ENCODE measurements at regions not wholly inside any gene's neighbourhood (a gene's known extent, or its start where the extent isn't known, plus 50 kb on each side); places are given as distances from the start of the nearest gene placed in this dataset.

DNA sequence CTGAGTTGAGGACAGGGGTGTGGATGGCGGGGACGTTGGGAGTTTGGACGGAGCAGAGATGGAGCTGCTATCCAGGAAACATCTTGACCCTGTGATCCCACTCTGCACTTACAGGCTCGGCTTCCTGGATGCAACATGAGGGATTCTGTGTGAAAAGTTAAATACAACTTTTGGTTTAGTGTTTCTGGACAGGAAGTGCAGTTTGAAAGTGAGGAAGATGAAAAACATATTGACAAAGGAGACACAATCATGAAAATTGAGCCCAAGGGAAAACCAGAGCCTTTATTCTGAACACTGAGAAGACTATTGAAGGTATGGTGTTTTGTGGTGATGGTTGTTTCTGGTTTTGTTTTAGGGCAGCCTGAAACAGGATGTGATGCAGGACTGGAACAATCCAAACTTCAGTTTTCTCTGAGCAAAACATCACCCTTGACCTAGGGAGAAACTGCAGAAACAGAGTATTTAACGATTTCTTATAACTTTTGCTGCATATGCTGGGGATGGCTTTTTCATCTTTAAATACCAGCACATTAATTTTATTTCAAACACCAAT is 76.5 kb upstream of the RFX8 start:
- no peaks in the 10 kb centered on the region for H3K27me3 ChIP-seq (ENCODE audit: control insufficient read depth in 1 of 2, insufficient read depth in 2 of 2, low read length in 2 of 2)
- no peaks in the 10 kb centered on the region for H3K36me3 ChIP-seq (ENCODE audit: control insufficient read depth in 2 of 2, insufficient read depth in 2 of 2, low read length in 2 of 2)
- H3K4me1 ChIP-seq (ENCODE audit: control insufficient read depth, insufficient read depth, low read length) = no peaks in the 10 kb centered on the region
- no peak overlapping the region for H3K4me3 ChIP-seq (ENCODE audit: low read length in 2 of 2)
- H3K27ac ChIP-seq (ENCODE audit: low read length) = no peak overlapping the region
- no peak overlapping the region for H3K9ac ChIP-seq (ENCODE audit: low read length in 2 of 2)
- no peaks in the 10 kb centered on the region for H3K9me3 ChIP-seq (ENCODE audit: control insufficient read depth in 2 of 2, low read length in 2 of 2)

DNA sequence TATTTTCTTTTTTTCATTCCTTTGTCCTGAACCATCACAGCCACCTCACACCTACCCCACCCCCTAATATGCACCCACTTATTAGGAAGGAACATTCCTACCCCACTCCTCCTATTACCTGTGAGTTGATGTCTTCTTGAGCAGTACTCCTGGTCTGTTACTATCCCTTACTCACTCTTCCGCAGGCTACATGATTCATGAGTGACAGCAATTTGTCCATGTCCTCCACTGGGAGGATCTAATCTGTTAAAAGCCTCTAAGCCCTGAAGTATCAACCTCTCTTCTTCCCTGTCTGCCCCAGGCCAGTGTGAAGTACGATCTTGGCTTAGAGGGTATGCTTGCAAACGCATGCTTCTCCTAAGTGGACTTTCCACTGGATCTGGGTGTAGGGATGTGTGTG is 75.6 kb upstream of the RFX8 start:
- Histone ChIP-seq H3K36me3 (ENCODE audit: control insufficient read depth in 2 of 2, insufficient read depth in 2 of 2, low read length in 2 of 2) (no peaks in the 10 kb centered on the region), H3K4me3 (ENCODE audit: low read length in 2 of 2) (no peak overlapping the region), H3K27me3 (ENCODE audit: control insufficient read depth in 1 of 2, insufficient read depth in 2 of 2, low read length in 2 of 2) (no peaks in the 10 kb centered on the region), H3K9ac (ENCODE audit: low read length in 2 of 2) (no peak overlapping the region), H3K4me1 (ENCODE audit: control insufficient read depth, insufficient read depth, low read length) (no peaks in the 10 kb centered on the region), H3K27ac (ENCODE audit: low read length) (no peak overlapping the region), H3K9me3 (ENCODE audit: control insufficient read depth in 2 of 2, low read length in 2 of 2) (no peaks in the 10 kb centered on the region)

DNA sequence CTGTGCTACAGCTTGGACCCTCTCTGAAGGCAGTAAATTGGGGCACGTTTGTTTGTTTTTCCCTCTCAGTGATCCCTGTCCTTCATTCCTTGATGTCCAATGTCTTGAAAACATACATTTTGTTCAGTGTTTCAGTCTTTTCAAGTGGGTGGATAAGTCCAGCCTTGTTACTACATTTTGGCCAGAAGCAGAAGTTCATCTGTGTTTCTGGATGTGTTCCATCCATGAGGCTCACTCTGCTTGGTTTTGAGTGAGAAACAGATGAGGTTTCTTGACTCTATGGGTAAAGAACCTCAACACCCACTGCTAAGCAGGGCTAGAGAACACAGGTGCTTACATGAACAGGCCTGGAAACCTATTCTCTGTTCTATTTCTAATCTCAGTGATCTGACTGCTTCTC is 74.5 kb upstream of the RFX8 start:
- Histone ChIP-seq H3K27ac (ENCODE audit: low read length) (no peak overlapping the region), H3K27me3 (ENCODE audit: control insufficient read depth in 1 of 2, insufficient read depth in 2 of 2, low read length in 2 of 2) (no peaks in the 10 kb centered on the region), H3K36me3 (ENCODE audit: control insufficient read depth in 2 of 2, insufficient read depth in 2 of 2, low read length in 2 of 2) (no peaks in the 10 kb centered on the region), H3K4me1 (ENCODE audit: control insufficient read depth, insufficient read depth, low read length) (no peaks in the 10 kb centered on the region), H3K9me3 (ENCODE audit: control insufficient read depth in 2 of 2, low read length in 2 of 2) (no peaks in the 10 kb centered on the region), H3K9ac (ENCODE audit: low read length in 2 of 2) (no peak overlapping the region), H3K4me3 (ENCODE audit: low read length in 2 of 2) (no peak overlapping the region)

DNA sequence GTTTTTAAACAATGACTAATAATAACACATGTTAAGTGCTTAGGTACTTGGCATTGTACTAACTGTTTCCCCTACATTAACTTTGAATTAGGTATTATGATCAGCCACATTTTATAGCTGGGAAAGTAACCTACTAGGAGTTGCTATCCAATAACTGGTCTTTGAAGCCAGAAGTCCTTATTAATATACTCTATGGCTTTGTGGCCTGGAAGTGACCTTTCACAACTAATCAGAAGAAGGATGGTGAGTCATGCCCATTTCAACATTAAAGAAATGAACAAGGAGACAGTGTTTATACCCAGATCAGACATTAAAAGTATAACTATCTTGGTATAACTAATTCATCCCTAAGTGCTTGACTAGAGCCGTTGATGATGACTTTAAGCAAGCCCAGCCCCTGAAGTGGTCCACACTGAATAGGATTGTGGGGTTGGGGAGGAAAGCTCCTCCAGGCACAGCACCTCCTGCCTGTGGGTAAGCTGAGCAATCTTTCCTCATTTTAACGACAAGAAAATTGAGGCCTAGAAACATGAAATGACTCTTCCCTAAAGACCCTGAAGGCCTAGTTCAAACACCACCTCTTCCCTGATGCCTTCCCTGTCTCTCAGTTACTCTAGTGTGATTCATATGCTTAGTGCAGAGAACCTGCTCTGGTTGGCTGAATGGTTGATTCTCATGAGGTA is 71.6 kb upstream of the RFX8 start:
- no peaks in the 10 kb centered on the region for H3K27me3 ChIP-seq (ENCODE audit: control insufficient read depth in 1 of 2, insufficient read depth in 2 of 2, low read length in 2 of 2)
- H3K9me3 ChIP-seq (ENCODE audit: control insufficient read depth in 2 of 2, low read length in 2 of 2) = no peaks in the 10 kb centered on the region
- no peaks in the 10 kb centered on the region for H3K4me1 ChIP-seq (ENCODE audit: control insufficient read depth, insufficient read depth, low read length)
- no peak overlapping the region for H3K27ac ChIP-seq (ENCODE audit: low read length)
- no peak overlapping the region for H3K9ac ChIP-seq (ENCODE audit: low read length in 2 of 2)
- no peaks in the 10 kb centered on the region for H3K36me3 ChIP-seq (ENCODE audit: control insufficient read depth in 2 of 2, insufficient read depth in 2 of 2, low read length in 2 of 2)
- no peak overlapping the region for H3K4me3 ChIP-seq (ENCODE audit: low read length in 2 of 2)

DNA sequence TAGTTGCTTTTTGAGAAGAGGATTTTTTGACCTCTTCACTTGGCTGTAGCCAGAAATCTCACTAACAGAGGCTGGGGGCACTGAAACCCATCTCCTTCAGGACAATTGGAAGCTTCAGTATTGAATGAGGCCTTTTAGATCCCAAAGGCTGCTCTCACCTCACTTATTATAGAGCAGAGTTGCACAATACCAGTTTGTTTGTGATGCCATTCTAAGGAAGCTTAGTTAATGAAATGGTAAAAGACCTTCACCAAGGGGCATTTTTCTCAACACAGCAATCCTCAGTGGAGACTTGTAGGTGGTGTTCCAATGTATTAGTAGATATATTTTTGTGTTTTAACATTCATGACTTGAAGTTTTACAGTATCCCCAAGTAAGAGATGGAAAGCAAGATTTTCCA is 71.0 kb upstream of the RFX8 start:
- Histone ChIP-seq H3K36me3 (ENCODE audit: control insufficient read depth in 2 of 2, insufficient read depth in 2 of 2, low read length in 2 of 2) (no peaks in the 10 kb centered on the region), H3K27me3 (ENCODE audit: control insufficient read depth in 1 of 2, insufficient read depth in 2 of 2, low read length in 2 of 2) (no peaks in the 10 kb centered on the region), H3K4me3 (ENCODE audit: low read length in 2 of 2) (no peak overlapping the region), H3K4me1 (ENCODE audit: control insufficient read depth, insufficient read depth, low read length) (no peaks in the 10 kb centered on the region), H3K9ac (ENCODE audit: low read length in 2 of 2) (no peak overlapping the region), H3K27ac (ENCODE audit: low read length) (no peak overlapping the region), H3K9me3 (ENCODE audit: control insufficient read depth in 2 of 2, low read length in 2 of 2) (no peaks in the 10 kb centered on the region)

DNA sequence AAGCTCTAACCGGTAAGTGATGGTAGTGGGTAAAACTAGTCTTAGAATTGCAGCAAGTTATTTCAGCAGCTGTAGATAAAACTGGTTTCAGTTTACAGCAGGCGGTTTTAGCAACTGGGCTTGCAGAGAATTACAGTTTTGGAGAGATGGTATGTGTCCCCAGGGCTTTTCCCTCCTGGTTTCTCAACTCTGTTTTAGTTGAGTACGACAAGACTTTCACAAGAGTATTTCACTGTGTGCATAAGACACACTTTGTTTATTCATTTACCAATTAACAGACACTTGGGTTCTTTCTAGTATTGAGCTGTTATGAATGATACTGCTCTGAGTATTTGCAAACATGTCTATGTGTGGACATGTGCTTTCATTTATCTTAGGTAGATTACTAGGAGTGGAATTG is 65.6 kb upstream of the RFX8 start:
- no peaks in the 10 kb centered on the region for H3K4me1 ChIP-seq (ENCODE audit: control insufficient read depth, insufficient read depth, low read length)
- H3K9ac ChIP-seq (ENCODE audit: low read length in 2 of 2) = no peak overlapping the region
- H3K27ac ChIP-seq (ENCODE audit: low read length) = no peak overlapping the region

DNA sequence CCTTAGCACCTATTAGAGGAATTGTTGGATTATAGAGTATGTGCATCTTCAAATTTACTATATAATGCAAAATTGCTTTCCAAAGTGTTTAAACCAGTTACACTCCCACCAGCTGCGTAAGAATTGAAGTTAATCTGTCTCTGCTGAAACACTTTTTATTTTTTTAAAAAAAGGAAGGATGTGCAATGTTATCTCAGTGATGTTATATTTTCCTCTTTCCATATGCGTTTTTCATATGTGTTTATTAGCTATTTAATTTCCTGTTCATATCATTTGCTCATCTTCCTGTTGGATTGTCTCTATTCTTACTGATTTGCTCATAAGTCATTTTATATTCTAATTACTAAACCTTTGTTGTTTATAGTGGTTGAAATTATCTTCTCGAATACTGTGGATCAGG is 63.2 kb upstream of the RFX8 start:
- H3K27me3 ChIP-seq (ENCODE audit: control insufficient read depth in 1 of 2, insufficient read depth in 2 of 2, low read length in 2 of 2) = no peaks in the 10 kb centered on the region
- no peak overlapping the region for H3K27ac ChIP-seq (ENCODE audit: low read length)
- peaks cover 13% of the 10 kb centered on the region for H3K4me1 ChIP-seq (ENCODE audit: control insufficient read depth, insufficient read depth, low read length)
- H3K4me3 ChIP-seq (ENCODE audit: low read length in 2 of 2) = no peak overlapping the region
- no peaks in the 10 kb centered on the region for H3K36me3 ChIP-seq (ENCODE audit: control insufficient read depth in 2 of 2, insufficient read depth in 2 of 2, low read length in 2 of 2)
- H3K9me3 ChIP-seq (ENCODE audit: control insufficient read depth in 2 of 2, low read length in 2 of 2) = no peaks in the 10 kb centered on the region
- no peak overlapping the region for H3K9ac ChIP-seq (ENCODE audit: low read length in 2 of 2)

More for the DNA sequence above, 65.6 kb upstream of the RFX8 start:
- Histone ChIP-seq H3K9me3 (ENCODE audit: control insufficient read depth in 2 of 2, low read length in 2 of 2) (no peaks in the 10 kb centered on the region), H3K27me3 (ENCODE audit: control insufficient read depth in 1 of 2, insufficient read depth in 2 of 2, low read length in 2 of 2) (no peaks in the 10 kb centered on the region), H3K4me3 (ENCODE audit: low read length in 2 of 2) (no peak overlapping the region), H3K36me3 (ENCODE audit: control insufficient read depth in 2 of 2, insufficient read depth in 2 of 2, low read length in 2 of 2) (no peaks in the 10 kb centered on the region)

DNA sequence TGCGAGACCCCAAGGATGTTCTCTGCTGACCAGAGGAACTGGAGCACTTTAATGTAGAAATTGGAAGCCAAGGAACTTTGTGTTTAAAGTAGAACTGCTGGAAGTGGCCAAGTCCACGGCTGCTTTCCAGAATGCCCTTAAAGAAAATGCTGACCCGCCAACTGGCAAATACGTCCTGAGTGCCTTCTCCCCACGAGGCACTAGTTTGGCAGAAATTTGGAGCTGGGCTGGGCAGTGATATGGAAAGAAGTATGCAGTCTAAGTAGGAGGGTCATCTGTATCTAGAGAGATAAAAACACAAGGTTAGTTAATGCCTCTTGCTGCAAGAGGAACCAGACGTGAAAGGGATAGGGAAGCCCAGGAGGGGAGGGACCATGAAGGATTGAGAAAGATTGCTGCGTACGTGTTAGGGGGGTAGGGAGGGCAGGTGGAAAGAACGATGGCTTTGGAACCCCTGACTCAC is 59.3 kb upstream of the RFX8 start:
- no peaks in the 10 kb centered on the region for H3K9me3 ChIP-seq (ENCODE audit: control insufficient read depth in 2 of 2, low read length in 2 of 2)
- H3K9ac ChIP-seq (ENCODE audit: low read length in 2 of 2) = peak overlapping the region; percentile 42 to 56
- H3K27me3 ChIP-seq (ENCODE audit: control insufficient read depth in 1 of 2, insufficient read depth in 2 of 2, low read length in 2 of 2) = no peaks in the 10 kb centered on the region
- peaks cover 14% of the 10 kb centered on the region for H3K4me1 ChIP-seq (ENCODE audit: control insufficient read depth, insufficient read depth, low read length)
- peak overlapping the region; percentile 42 to 44 for H3K4me3 ChIP-seq (ENCODE audit: low read length in 2 of 2)
- H3K36me3 ChIP-seq (ENCODE audit: control insufficient read depth in 2 of 2, insufficient read depth in 2 of 2, low read length in 2 of 2) = no peaks in the 10 kb centered on the region
- peak overlapping the region; percentile 93 for H3K27ac ChIP-seq (ENCODE audit: low read length)

DNA sequence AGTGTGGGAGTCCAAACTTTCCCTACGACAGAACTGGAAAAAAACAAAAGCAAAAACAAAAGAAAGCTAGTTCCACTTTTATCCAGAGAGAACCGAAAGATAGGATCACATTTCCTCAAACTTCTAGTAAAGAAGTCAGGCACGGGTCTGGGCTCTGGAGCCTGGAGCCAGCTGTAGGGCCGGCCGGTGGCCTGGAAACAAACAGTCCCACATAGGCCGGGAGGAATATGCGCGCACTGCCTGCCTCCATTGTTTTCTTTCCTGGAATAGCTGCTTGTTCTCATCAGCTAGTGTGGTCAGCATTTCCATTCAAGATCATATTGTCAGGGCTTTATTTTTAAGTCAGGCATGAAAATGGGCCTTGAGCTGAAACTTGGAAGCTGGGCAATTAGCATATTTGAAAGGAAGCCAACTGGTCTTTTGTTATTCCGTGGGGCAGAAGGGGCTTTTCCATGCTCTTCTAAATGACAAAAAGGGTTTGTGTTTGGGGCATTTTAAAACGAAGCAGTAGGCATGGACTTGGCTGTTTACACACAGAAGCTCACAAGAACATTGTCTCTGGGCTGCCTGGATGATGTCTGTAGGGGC is 58.7 kb upstream of the RFX8 start:
- Histone ChIP-seq H3K27ac (ENCODE audit: low read length) (peak overlapping the region; percentile 93), H3K9ac (ENCODE audit: low read length in 2 of 2) (peak overlapping the region; percentile 56 to 58), H3K27me3 (ENCODE audit: control insufficient read depth in 1 of 2, insufficient read depth in 2 of 2, low read length in 2 of 2) (no peaks in the 10 kb centered on the region), H3K4me1 (ENCODE audit: control insufficient read depth, insufficient read depth, low read length) (peaks cover 18% of the 10 kb centered on the region), H3K9me3 (ENCODE audit: control insufficient read depth in 2 of 2, low read length in 2 of 2) (no peaks in the 10 kb centered on the region), H3K36me3 (ENCODE audit: control insufficient read depth in 2 of 2, insufficient read depth in 2 of 2, low read length in 2 of 2) (no peaks in the 10 kb centered on the region), H3K4me3 (ENCODE audit: low read length in 2 of 2) (peak overlapping the region; percentile 42 to 44)

DNA sequence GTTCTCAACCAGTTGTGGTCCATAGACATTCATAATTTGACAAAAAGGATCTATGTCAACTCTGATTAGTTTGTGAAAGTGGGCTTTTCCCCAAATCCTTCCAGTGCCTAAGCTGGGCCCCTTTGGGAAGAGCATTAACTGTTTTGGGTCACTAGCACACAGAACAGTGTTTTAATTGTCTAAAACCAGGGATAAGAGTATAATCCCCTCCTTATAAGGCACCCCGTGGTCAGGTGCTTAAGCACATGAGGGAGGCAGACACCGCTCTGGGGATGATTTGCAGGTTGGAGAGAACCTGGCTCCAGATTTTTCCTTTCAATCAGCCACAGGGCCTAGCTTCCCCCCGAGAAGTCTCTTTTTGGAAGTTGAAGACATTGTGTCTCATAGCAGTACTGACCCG is 53.6 kb upstream of the RFX8 start:
- Histone ChIP-seq H3K27me3 (ENCODE audit: control insufficient read depth in 1 of 2, insufficient read depth in 2 of 2, low read length in 2 of 2) (no peaks in the 10 kb centered on the region), H3K36me3 (ENCODE audit: control insufficient read depth in 2 of 2, insufficient read depth in 2 of 2, low read length in 2 of 2) (no peaks in the 10 kb centered on the region), H3K27ac (ENCODE audit: low read length) (no peak overlapping the region), H3K9me3 (ENCODE audit: control insufficient read depth in 2 of 2, low read length in 2 of 2) (no peaks in the 10 kb centered on the region), H3K4me1 (ENCODE audit: control insufficient read depth, insufficient read depth, low read length) (peaks cover 19% of the 10 kb centered on the region), H3K9ac (ENCODE audit: low read length in 2 of 2) (no peak overlapping the region), H3K4me3 (ENCODE audit: low read length in 2 of 2) (no peak overlapping the region)

DNA sequence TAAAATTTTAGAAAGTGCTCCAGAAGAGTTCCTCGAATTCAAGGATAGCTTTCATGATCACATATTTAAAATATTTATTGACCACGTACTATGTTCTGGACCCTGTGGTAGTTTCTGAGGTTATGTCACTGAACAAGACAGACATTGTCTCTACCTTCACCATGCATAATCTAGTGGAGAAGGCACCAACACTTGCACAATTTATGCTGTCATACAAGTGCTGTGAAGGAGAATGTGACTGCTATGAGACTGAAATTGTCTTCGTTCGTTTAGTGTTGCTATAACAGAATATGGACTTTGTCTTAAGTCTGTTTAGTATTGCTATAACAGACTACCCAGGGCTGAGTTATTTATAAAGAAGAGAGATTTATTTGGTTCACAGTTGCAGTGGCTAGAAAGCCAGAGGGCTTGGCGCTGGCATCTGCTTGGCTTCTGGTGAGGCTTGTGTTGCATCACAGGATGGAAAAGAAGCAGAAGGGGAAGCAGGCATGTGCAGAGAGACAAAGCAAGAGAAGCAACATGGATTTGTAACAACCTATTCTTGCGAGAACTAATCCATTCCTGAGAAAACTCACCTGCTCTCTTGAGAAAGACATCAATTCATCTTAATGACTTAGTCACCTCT is 50.0 kb upstream of the RFX8 start:
- H3K27ac ChIP-seq (ENCODE audit: low read length) = peak overlapping the region; percentile 31
- H3K27me3 ChIP-seq (ENCODE audit: control insufficient read depth in 1 of 2, insufficient read depth in 2 of 2, low read length in 2 of 2) = no peaks in the 10 kb centered on the region
- no peaks in the 10 kb centered on the region for H3K9me3 ChIP-seq (ENCODE audit: control insufficient read depth in 2 of 2, low read length in 2 of 2)
- no peaks in the 10 kb centered on the region for H3K36me3 ChIP-seq (ENCODE audit: control insufficient read depth in 2 of 2, insufficient read depth in 2 of 2, low read length in 2 of 2)
- H3K4me1 ChIP-seq (ENCODE audit: control insufficient read depth, insufficient read depth, low read length) = peaks cover 14% of the 10 kb centered on the region
- no peak overlapping the region for H3K4me3 ChIP-seq (ENCODE audit: low read length in 2 of 2)
- H3K9ac ChIP-seq (ENCODE audit: low read length in 2 of 2) = no peak overlapping the region
